ENCODE measurements at regions not wholly inside any gene's neighbourhood (a gene's known extent, or its start where the extent isn't known, plus 50 kb on each side); places are given as distances from the start of the nearest gene placed in this dataset.

- no peak for DNase-seq
Observed at GRCh38 chr3:59540241-59540640, 490.4 kb upstream of the CFAP20DC start.

- DNase-seq = no peak
Observed at GRCh38 chr3:59538753-59539432, 489.1 kb upstream of the CFAP20DC start.

- no peak for DNase-seq
Observed at GRCh38 chr3:59535791-59536221, 486.0 kb upstream of the CFAP20DC start.

GRCh38 chr3:59531994-59532393 lies 482.2 kb upstream of the CFAP20DC start:
- DNase-seq = no peak

GRCh38 chr3:59531066-59531745 lies 481.4 kb upstream of the CFAP20DC start:
- no peak for DNase-seq

- DNase-seq = no peak
Observed at GRCh38 chr3:59528251-59528650, 478.4 kb upstream of the CFAP20DC start.

DNA sequence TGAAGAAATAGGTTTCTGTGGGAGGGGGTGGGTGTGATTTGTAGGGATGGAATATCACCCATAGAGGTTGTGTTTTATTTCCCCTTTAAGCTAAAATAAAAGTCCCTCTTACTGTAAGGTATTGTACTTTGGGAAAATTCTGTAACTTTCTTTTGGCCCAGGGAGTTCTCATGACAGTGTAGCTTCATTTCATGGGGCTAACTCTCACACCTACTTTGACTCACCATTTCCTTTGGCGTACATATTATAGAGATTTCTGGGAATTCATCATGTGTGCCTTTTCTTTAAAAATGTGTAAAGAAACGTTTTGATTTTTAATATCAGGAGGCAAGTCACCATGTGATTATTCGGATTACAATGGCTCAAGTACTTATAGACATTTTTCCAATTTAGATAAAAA lies 477.7 kb upstream of the CFAP20DC start:
- DNase-seq = no peak

GRCh38 chr3:59526999-59527398 lies 477.2 kb upstream of the CFAP20DC start:
- no peak for DNase-seq

DNA sequence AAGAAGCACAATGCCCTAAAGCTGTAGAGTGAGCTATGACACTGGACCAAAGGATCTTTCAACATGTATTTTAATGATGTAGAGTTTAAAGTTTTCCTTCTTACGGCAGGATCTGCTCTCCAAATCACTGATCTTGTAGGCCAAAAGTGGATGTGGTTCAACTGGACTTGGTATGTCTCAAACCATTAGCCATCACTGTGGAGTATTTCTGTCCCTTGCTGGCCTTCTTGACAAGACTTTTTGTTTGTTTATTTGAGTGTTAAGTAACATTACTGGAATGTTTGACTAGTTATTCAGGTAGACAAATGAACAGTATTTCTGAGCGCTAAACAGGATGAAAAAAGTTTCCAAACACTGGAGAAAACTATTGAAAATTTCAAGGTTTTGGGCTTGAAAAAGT lies 472.7 kb upstream of the CFAP20DC start:
- DNase-seq = no peak

DNA sequence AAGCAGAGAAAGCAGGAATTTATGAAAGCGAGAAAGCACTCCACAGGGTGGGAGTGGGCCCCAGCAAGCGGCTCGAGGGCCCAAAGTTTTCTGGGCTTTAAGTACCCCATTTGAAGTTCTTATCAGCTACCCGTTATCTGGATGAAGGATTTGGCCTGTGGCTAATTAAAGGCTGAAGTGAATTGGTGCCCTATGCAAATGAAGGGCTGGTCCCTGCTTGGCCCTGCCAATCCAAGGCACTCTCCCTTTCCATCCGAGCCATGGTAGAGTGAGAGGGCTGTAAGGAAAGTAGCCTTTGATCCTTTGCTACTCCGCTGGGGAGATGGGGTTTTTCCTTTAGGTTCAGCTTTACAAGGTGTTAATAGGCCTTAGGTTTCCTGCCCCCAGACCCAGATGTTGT lies 469.3 kb upstream of the CFAP20DC start:
- DNase-seq = no peak

GRCh38 chr3:59518283-59519055 lies 468.6 kb upstream of the CFAP20DC start:
- no peak for DNase-seq

- DNase-seq = no peak
Observed at GRCh38 chr3:59517388-59517787, 467.6 kb upstream of the CFAP20DC start.

- no peak for DNase-seq
Observed at GRCh38 chr3:59515966-59516365, 466.1 kb upstream of the CFAP20DC start.

GRCh38 chr3:59514865-59515482 lies 465.1 kb upstream of the CFAP20DC start:
- DNase-seq = no peak

DNA sequence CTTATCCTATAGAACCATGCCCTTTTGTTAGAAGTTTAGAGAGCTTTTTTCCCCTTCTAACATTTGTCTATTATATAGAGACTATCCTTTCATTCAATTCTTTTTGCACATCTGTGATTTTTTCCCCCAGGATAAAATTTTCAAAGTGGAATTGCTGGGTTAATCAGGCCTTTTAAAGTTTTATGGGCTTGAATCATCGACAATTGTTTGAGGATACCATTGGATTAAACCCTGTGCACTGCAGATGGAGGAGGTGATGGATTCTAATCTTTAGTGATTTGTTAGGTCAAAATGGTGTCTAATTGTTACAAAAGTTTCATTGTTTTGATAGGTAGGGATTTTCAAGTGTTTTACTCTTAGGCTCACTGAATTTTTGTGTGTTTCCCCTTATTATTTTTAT lies 463.7 kb upstream of the CFAP20DC start:
- DNase-seq = no peak

DNA sequence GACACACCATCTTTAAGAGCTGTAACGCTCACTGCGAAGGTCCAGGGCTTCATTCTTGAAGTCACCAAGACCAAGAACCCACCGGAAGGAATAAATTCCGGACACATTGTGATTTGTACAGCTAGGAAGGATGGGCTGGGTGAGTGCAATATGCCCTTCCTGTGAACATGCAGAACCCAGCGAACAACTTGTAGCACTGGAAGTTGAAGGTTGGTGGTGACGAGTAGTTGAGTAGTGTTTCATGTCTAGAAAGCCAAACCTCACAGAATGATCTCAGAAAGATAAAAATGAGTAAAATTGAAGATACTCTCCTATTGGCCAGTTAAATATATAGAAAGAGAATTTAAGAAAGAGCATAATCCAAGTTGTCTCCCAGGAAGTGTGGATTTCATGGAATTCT lies 462.2 kb upstream of the CFAP20DC start:
- no peak for DNase-seq

DNA sequence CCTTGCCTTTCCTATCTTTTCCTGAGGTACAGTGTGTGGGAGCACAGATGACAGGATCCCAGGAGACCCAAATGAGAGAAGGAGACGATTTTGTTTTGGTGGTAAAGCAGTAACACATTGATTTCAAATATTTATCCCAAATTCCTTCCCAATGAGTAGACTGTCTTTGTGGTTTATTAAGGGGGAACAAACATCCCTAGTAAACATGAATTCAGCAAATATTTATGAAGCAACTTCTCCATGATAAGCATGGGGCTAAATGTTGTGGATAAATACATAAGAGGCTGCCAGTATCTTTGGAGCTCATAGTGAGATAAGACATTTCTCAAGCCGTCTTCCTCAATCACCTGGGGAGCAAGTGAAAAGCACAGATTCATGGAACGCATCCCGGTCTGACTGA lies 460.8 kb upstream of the CFAP20DC start:
- DNase-seq = no peak

- DNase-seq = no peak
Observed at GRCh38 chr3:59508273-59508672, 458.4 kb upstream of the CFAP20DC start.

DNA sequence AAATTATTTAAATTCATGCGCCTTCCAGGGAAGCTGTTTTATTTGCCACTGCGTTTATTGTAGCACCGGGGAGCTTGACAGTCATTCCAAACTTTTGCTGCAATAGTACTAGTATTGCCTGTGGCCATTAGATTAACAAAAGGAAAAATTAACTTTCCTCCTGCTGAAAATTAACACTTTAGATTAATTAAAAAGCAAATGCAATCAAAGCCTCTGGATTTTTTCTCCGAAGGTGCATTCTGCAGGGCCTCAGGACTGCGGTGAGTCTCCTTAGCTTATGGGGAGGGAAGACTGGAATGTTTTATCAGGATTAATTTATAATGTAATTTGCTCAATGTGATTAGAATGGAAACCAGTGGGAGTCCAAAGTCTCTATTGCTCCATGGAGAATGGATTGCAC lies 456.4 kb upstream of the CFAP20DC start:
- no peak for DNase-seq

GRCh38 chr3:59503441-59503840 lies 453.6 kb upstream of the CFAP20DC start:
- DNase-seq = no peak

GRCh38 chr3:59502806-59503205 lies 453.0 kb upstream of the CFAP20DC start:
- peak; percentile 55 for DNase-seq

DNA sequence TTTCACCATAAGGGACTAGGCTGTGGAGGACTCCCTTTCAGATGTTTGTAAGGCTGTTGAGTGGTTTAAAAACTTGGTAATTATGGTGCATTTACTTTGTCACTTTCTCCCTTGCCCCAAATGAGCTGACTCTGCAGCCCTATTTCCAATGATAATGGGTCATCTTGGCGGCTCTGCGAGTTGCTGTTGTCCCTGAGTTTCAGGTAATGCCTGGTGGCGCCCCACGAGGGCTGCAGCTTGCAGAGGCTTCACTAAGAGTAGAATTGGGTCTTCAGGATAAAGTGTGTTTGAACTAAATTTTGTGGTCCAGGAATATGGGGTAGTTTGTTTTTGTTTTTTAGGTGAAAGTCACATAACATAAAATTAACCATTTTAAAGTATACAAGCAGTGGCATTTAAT lies 450.1 kb upstream of the CFAP20DC start:
- no peak for DNase-seq

DNA sequence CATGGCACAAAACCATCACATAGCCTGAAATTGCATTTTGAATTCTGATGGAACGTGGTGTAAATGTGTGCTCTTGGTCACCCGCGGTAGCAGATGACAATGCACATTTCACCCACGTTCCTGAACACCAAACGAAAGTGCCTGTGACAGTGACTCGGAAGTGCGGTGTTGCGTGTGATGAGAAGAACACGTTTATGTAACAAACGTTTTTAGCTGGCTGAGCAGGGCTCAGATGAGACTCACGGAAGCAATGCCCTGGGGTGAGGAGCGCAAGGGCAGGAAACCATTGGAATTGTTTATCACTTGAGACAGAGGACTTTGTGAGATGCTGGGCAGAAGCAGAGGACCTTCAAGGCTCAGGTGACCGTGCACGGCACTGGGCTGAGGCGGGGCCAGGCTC lies 449.2 kb upstream of the CFAP20DC start:
- DNase-seq = no peak

GRCh38 chr3:59496250-59496649 lies 446.4 kb upstream of the CFAP20DC start:
- no peak for DNase-seq

Measured in stimulated activated CD4-positive, alpha-beta T cell treated with anti-CD3 and anti-CD28 coated beads, Interleukin-4, amount 100 ng/mL, for 24 hours (primary cell).